CD4-positive, alpha-beta T cell treated with Interleukin-17A for 1 hour (primary cell): ENCODE measurements at regions not wholly inside any gene's neighbourhood (a gene's known extent, or its start where the extent isn't known, plus 50 kb on each side); places are given as distances from the start of the nearest gene placed in this dataset.

Experiments used
- DNase-seq: peaks from one replicate; pipeline ENCODE4 v3.0.0-alpha.2; 2020

DNA sequence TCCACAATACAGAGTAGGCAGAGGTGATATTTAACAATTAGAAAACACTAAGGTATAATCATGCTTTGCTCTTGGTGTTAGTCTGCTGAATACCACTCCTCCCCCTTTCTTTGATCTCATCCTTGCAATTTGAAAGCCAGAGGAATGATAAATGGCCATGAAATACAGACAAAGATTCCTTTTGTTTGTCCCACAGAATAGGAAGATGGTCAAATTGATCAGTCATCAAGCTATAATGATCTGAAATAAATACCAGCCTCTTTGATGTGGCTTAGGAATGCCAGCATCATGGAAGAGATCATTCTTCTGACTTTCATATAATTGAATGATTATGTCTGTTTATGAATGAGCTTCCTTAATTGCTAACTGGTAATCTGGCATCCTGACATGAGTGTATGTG is 1541.7 kb upstream of the CDH8 start:
- DNase-seq, result no peak

DNA sequence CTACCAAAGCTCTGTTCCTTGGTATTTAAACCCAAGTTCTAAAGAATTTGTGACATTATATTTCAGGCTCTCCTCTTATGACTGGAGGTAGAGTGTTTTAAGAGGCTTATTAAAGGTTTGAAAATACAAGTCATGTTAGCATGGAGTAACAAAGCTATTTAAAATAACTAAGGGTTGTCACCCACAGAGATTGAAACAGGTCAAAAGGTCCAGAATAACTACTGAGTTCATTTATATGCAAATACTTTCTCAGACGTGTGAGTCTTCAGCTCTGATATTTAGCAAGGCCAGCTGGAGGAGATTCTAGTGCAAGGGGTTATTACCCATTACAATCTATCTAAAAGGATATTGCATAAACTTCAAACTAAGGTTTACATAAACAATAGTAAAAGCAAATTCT is 1538.8 kb upstream of the CDH8 start:
- no peak for DNase-seq

DNA sequence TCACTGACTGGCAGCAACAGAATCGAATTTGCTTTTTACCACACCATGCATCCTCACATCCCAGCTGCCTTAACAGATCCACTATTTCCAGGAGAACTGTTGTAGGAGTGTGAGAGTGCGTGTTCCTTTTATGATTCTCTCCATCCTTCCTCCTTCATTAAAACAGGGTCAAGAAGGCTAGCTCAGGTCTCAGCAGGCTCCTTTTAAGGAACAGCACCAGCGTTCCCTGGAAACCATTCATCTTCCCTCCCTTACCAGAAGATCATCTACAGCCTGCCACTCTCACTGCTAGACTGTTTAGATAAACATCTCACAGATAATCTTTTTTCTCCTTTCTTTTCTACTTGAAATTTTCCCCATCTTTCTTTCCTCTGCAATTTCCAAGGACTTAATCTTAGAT is 1531.9 kb upstream of the CDH8 start:
- no peak for DNase-seq

DNA sequence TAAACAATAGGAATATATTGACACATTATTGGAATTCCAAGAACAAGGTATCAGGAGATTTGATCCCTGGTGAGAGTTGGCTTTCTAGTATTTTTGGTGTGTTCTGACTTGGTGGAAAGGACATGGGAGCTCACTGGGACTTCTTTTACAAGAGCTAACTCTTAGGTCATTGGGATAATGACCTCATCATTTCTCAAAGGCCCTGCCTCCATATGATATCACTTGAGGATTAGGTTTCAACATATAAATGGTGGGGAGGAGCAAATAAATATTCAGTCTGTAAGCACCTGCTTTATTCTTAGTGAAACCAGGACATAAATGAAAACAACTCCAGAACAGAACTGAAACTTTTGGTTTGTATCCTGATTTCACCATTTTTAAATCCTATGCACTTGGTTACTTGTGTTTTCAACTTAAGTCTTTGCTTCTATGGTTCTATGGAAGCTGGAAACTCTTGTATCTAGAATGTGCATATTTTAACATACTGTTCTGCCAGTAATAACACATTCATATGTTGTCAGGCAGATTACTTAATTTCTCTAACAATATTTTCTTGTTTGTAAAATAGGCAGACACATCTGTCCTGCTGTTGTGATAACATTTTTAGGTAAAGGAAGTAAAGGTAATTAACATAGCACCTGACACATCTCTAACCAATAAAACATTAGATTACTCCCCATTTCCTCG is 1527.7 kb upstream of the CDH8 start:
- DNase-seq, result no peak

DNA sequence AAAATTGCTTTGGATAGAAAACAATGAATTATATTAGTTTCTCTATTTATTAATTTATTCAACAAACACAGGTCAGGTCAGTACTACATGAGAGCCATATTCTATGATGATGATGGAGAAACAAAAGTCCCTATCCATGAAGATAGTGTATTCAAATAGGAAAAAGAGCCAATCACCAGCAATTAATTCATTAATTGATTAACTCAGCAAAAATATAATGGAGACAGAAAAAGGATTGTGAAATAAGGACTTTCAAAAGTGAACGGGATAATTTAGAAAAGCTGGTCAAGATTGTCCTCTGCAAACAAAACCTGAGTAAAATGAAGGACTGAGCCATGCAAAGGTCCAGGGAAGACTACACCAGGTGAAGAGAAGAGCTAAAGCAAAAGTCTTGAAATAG is 1517.7 kb upstream of the CDH8 start:
- DNase-seq, result no peak

DNA sequence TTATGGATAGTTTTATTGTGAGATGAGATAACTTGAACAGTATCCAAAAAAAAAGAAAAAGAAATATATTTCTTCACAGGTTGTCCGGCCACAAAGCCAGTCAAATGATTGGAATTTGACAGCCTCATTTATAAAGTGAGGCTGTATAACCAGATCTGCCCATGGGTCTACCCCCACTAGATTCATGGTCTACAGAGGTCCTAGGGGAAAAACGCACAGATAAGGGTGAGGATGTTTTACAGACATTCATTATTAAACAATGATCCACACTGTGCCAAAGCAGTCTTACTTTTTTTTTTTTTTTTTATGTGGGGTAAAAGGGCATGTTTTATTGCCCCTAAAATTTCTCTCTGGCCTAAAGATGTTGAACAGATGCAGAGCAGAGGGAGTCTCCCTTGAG is 1503.0 kb upstream of the CDH8 start:
- no peak for DNase-seq

DNA sequence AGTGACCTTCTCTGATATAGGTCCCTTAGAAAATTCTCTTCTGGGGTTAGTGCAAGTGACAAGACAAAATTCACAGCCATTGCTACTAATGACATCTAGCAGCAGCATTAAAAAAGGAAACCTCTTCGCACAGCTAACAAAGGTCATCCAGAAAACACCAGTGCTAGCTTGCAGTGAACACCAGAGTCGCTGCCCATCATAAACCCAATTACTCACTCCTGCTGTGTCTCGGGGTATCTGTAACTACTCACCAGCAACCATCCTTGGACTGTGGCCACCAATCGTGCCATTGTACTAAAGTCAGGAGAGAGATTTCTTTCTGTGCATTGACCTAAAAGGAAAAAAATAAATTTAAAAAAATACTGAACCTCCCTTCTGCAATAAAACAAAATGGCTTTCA is 1494.7 kb upstream of the CDH8 start:
- no peak for DNase-seq

DNA sequence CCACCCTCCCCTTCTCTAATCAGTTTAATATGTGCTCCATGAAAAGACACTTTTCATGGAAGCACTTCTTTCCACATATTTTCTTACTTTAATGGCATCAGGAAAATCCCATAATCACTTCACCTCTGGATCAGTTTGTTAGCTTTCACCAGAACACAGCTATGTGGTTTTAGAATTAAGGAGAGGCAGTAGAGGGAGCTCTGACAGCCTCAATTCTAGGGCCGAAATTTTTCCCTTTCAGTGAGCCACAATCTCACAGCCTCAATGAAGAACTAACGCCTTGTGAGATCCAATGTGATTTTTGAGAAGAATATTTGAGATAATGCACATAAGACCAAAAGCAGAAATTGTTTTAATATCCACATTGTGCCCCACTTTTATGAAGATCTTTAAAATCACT is 1494.0 kb upstream of the CDH8 start:
- no peak for DNase-seq

DNA sequence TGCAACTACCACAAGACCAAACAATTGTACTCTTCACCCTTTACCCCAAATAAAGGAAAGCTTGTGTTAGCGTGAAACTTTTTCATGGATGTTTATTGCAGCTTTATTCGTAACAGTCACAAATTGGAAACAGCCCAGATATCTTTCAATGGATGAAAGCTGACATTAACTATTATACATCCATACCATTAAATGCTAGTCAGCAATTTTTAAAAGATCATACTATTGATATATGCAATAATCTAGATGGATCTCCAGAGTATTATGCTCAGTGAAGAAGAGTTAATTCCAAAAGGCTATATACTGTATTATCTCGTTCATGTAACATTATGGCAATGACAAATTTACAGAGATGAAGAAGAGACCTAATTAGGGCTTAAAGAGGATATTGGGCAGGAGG is 1491.2 kb upstream of the CDH8 start:
- DNase-seq, result no peak

DNA sequence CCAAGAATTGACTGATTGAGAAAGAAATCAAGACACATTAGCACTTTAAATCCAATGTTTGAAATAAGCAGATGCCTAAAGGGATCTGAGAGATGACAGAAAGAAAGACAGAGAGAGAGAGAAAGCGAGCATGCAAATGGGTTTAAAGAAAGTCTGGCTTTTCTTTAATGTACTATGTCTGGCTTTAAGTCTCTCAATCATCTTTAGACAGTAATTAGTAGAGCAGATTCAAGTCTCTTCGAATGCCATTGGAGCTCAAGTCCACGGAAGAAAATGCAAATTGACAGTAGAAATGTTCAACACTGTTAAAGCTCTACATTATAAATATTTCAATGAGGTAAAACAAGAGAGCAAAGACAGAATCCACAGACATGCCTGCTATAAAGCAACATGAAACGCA is 1480.2 kb upstream of the CDH8 start:
- no peak for DNase-seq

DNA sequence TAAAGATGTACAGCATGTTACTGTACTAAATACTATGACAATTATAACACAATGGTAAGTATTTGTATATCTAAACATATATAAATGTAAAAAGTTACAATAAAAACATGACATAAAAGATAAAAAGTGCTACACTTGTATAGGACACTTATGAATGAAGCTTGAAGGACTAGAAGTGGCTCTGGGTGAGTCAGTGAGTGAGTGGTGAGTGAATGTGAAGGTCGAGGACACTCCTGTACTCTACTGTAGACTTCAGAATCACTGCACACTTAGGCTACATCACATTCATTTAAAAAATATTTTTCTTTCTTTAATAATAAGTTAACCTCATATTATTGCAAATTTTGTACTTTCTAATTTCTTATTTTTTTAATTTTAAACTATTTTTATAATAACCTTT is 1476.7 kb upstream of the CDH8 start:
- DNase-seq, result no peak

DNA sequence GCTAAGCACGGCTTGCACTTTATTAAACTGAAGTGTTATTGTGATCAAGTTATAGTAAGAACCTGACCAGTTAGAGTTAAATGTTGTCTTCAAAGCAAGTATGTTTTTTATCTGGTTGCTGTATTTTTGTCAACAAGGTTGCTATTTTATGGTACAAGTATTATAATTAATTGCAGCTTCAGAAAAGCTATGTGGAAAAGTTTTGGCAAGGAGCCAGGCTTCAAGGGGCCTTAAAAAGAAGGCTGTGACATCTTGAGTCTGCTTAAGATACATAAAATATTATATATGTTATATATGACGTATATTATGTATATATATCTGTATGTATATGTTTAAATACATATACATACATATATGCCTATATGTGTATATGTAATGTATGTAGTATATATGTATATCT is 1461.2 kb upstream of the CDH8 start:
- no peak for DNase-seq

DNA sequence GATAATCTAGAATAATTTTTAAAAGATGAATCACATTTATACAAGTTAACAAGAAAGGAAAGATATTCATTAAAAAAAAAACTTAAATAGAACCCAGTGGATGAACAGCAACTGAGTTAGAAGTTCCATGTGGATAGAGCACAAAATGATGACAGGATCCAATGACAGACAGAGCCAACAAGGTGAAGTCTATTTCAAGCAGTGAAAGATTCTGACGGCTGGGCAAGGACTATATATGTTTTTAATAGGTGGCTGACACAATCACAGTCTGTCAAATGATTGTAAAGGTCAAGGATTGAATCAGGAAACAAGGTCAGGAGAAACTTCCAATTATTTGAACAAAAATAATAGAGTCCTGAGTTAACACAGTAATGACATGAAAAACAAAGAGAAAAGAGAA is 1460.0 kb upstream of the CDH8 start:
- no peak for DNase-seq

DNA sequence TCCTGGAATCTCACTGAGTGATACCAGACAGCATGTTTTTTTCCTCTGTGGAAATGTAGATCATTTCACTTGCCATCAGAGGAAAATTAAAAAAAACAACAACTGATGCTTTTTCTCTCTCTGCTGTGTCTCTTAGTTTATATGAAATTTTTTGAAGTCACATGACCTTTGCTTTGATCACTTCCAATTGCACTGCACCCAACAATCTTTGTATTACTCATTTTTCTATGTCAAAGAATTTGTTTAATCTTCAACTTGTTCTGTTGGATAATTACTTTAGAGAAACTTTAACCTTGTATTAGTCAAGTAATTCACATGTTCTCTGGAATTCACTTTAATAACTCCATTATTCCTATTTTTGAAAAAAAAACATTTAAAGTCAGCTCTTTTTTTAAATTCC is 1452.7 kb upstream of the CDH8 start:
- DNase-seq, result no peak

DNA sequence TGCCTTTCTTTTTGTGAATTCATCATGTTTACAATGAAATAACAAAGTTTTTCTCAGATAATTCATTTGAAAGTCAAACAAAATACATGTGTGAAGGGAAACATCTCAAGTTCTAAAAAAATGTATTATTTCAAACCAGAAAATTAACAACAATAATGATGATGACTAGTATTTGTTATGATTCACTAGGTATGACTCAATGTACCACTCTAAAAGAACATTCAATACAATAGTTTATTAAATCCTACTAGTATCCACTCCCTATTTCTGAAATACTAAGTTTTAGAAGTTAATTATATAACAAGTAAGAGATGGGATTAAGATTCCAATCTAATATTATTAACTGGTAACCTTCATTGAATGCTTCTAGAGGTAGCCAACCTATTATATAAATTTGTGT is 1444.8 kb upstream of the CDH8 start:
- no peak for DNase-seq

DNA sequence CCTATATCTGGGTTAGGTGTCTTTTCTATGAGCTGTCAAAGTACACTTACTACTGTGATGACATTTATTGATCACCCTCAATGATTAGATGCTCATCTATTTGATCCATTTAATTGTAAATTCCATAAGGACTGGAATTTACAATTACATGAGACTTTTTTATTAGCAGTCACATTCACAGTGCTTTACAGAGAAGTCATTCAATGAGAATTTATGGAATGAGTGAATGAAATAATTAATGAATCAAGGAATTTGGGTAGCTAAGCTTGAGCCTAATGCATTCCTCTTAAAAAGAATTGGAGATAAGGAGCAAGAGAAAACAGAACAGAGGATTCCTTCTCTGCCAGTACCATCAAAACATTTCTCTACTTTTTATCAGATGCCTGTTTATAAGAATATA is 1437.5 kb upstream of the CDH8 start:
- DNase-seq, result no peak

DNA sequence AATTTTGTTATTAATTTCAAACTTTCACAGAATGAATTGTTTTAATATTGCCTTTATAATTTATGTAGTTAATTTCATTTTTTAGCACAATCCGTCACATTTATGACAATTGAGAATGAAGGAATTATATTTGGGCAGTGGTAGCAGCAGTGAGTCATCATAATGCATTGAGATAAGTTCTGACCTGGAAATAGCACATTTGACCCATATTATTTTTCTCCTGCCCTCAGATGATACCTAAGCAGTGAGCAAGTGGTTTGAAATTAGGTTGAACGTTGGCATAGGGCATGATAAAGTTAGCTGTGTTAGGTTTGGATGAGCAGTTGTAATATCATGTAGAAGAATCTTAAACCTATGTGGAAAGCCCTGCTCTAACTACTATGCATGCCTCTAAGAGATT is 1431.3 kb upstream of the CDH8 start:
- DNase-seq, result no peak

DNA sequence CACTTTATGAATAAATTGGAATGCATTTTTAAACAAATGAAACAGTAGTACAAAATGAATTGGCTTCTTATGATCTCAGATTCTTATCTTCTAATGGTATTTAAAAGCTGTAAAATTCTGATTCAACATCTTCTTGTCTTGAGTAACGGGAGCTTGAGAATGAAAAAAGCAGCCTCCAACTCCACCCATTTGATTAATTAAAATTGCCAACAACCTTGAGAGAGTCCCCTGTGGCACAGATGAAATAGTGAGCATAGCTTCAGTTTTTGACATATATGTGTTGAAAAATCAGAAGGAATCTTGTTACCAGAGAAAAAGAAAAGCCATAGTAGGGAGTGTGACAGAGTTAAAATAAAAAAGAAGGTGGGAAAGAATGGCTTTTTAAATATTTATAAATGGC is 1426.1 kb upstream of the CDH8 start:
- DNase-seq, result no peak

DNA sequence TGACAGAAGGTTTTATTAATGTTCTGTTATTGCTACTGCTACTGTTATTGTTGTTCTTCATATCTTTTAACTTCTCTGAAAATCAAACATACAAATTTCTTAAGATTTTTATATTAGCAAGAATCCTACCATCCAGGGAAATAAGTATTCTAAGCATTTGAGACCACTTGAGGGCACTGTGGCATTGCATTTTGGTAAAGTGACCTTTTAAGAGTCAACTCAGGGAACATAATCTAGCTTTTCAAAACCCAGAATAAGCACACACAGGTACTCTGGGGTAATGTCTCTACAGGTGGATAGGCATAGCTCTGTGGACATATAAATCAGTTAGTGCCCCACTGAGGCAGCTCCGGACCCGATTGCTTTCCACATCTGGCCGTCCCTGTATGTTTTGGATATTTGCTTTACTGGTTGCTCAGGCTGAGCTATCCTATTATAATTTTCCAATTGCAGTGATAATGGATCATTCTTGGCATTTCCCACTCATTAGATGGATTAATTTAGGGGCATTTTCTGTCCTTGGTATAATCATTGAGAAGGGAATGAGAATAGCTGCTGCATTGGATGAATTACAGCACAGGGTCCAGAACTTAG is 1425.1 kb upstream of the CDH8 start:
- DNase-seq, result no peak

DNA sequence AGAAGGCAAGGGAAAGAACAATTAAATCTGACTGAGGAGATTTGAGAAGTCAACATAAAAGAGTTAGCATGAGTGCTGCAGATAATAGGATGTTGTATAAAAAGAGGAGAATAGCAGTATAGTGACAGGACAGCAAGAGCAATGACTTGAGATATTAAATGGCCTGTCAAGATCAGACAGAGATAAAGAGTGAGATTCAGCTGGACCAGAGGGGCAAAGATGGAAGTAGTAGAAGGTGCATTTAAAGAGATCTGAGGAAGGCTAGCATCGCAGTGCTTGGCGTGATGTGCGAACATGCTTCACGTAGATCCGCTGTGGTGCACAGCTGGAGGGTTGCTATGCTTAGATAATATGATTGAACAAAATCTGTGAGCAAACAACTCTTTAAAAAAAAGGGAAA is 1422.6 kb upstream of the CDH8 start:
- DNase-seq, result no peak

DNA sequence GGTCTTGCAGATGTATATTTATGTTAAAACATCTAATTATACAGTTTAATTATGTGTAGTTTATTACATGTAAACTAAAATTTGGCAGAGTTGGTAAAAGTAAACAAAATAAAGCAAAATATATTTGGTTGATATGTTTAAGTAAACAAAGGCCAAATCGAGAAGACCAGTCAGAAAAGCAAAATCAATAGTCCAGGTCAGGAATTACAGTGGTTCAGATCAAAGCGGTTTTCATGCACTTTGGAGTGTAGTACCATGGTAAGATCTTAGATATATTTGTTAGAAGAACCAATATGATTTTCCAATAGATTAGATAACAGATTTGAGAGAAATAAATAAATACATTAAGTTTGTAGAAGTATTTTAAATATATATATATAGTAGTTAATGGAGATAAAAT is 1421.6 kb upstream of the CDH8 start:
- no peak for DNase-seq

DNA sequence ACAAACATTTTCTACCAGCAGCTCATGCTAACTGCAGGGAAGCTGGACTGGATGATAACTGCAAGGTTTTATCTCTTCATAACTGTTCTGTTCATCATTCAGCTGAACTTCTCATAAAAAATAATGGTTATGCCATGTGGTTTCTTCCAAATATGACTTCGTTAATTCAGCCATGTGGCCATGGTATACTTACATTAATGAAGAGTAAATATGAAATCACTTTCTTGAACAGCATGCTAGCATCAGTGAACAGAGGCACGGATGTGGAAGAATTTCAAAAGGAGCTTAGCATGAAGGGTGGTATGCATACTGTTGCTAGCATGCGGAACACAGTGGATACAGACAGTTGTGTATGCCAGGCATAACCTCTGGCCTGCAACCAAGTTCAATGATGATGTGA is 1417.0 kb upstream of the CDH8 start:
- no peak for DNase-seq

DNA sequence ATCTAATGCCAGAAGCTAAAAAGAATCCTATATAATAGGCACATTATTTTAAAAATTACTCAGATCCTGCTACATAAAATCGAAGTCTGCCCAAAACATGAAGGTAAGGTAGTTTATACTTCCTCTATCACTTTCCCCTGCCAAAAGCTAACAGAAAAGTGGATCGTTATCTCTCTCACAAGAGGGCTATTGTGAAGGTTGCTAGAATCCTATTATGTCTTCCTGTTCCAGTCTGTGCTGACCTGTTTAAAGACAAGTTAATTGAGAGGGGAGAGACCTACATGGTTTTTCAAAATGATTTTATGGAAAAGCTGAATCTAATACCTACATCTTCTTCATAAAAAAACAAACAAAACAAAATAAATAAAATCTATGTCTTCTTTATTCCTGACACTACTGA is 1410.9 kb upstream of the CDH8 start:
- no peak for DNase-seq

DNA sequence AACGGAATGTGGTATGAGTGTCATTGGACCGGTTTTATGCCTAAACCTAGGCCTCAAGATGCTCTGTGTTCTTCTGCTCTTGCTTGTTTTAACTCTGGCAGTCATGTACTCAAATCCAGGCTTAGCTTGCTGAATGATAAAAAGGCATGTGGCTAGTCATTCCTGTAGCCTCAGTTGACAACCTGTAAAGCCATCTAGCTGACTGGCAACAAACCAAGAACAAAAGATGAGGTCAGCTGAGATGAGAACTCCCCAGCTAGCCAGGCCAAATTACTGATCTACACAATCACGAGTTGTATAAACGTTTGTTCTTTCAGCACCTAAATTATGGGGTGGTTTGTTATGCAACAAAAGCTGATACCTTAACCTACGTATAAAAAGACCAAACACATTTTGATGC is 1406.0 kb upstream of the CDH8 start:
- no peak for DNase-seq

DNA sequence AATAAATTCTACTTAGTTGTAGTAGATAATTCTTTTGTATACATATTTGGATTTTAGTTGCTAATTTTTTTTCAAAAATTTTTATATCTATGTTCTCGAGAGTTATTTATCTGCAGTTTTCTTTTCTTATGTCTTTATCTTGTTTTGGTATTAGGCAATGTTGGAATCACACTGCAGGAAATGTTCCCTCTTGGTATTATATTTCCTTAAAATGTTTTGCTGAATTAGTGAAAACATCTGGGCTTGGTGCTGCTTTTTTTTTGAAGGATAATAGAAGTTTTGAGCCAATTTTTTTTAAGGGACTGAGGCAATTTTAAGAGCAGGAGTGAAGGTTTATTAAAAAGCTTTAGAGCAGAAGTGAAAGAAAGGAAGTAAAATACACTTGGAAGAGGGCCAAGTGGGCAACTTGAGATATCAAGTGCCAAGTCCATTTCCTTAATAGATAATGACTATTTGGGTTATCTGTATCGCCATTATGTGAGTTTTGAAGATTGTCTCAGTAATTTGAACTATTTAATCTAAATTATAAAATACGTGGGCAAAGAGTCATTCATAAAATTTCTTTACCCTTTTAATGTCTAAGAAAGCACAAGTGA is 1390.1 kb upstream of the CDH8 start:
- no peak for DNase-seq
